Body of pancreas (tissue), 4 donors: ENCODE measurements at regions not wholly inside any gene's neighbourhood (a gene's known extent, or its start where the extent isn't known, plus 50 kb on each side); places are given as distances from the start of the nearest gene placed in this dataset.

ENCODE experiments used
- ATAC-seq: fragments of 150-250 bp; one replicate; pipeline ENCODE4 v1.9.1; 2016
- DNase-seq, 4 donors: peaks; one replicate each; pipeline ENCODE4 v3.0.0-alpha.2; 2019
- H3K27ac ChIP-seq, 4 donors: fragments of 200-600 bp; sonication (generic); 1 replicate in 3 of 4; 2 replicates in 1 of 4; pipeline versions ENCODE4 v1.5.1 to v1.6.1; 2016 to 2019; ENCODE audit warnings: mild to moderate bottlenecking in 1 of 4, mixed read lengths in 1 of 4, moderate library complexity in 1 of 4
- H3K27me3 ChIP-seq, 2 donors: fragments of 200-600 bp; sonication (generic); one replicate each; pipeline ENCODE4 v1.6.0; 2016; ENCODE audit warnings: mild to moderate bottlenecking in 1 of 2
- H3K36me3 ChIP-seq, 2 donors: fragments of 200-600 bp; sonication (generic); replicated peaks in 1 of 2; 2 replicates each; pipeline ENCODE4 v1.5.1; 2016; ENCODE audit warnings: low read depth in 2 of 2; ENCODE audit not compliant: insufficient read depth in 1 of 2
- H3K4me1 ChIP-seq: fragments of 200-600 bp; sonication (generic); one replicate; pipeline ENCODE4 v1.6.0; 2016
- H3K4me3 ChIP-seq, 2 donors: fragments of 200-600 bp; sonication (generic); 1 replicate in 1 of 2; 2 replicates in 1 of 2; pipeline ENCODE4 v1.5.1; 2016 to 2019
- H3K9me3 ChIP-seq, 3 donors: fragments of 200-600 bp; sonication (generic); 1 replicate in 2 of 3; 2 replicates in 1 of 3; pipeline ENCODE4 v1.5.1; 2016
- CTCF ChIP-seq, 7 experiments: fragments of 450-650 bp in 4 of 7; fragments of 200-600 bp in 3 of 7; sonication (generic) in 3 of 7; IDR thresholded peaks; one replicate each; pipeline ENCODE4 v1.5.1; 2016 to 2019; ENCODE audit warnings: antibody characterized with exemption in 7 of 7
- POLR2A ChIP-seq, 3 donors: fragments of 450-650 bp; IDR thresholded peaks; one replicate each; pipeline ENCODE4 v1.6.1; 2016; ENCODE audit warnings: antibody characterized with exemption in 3 of 3, mild to moderate bottlenecking in 2 of 3
- WGBS, 2 donors: methylation state at CpG; one replicate each; pipeline ENCODE4 v1.1.5; 2017; 5-methylcytosine and 5-hydroxymethylcytosine counted together
- intact Hi-C: fragments of 100-400 bp; cut with DNase I; formaldehyde crosslinking; loops from one replicate; pipeline ENCODE4 v1.15.1; 2023

GRCh38 chr5:143890487-143890886 is 78.5 kb downstream of the HMHB1 start:
- Histone ChIP-seq H3K4me1 (no peaks in the 10 kb centered on the region), H3K9me3 (no peaks in the 10 kb centered on the region), H3K36me3 (no peaks in the 10 kb centered on the region), H3K27me3 (no peaks in the 10 kb centered on the region), H3K27ac (no peak overlapping the region), H3K4me3 (no peak overlapping the region)
- DNase-seq: no peak
- intact Hi-C loops: no loop called here
- WGBS, 2 donors: 49 to 67% methylated on average over 3 of the region's 3 CpGs
- TF ChIP-seq POLR2A (IDR thresholded peaks at IDR 0.05): no peak
- no peak for TF ChIP-seq CTCF (IDR thresholded peaks at IDR 0.05)
- ATAC-seq: no peak

GRCh38 chr5:143892271-143892670 is 80.3 kb downstream of the HMHB1 start:
- Histone ChIP-seq H3K9me3 (no peaks in the 10 kb centered on the region), H3K27me3 (no peaks in the 10 kb centered on the region), H3K4me1 (no peaks in the 10 kb centered on the region), H3K4me3 (no peak overlapping the region), H3K36me3 (no peaks in the 10 kb centered on the region), H3K27ac (no peak overlapping the region)
- DNase-seq (no peak), ATAC-seq (no peak)
- TF ChIP-seq POLR2A (IDR thresholded peaks at IDR 0.05) (no peak), CTCF (IDR thresholded peaks at IDR 0.05) (no peak)
- 57 to 62% methylated on average over 1 of the region's 1 CpG for WGBS, 2 donors
- intact Hi-C loops: no loop called here

GRCh38 chr5:143892908-143893307 is 80.9 kb downstream of the HMHB1 start:
- no peak for ATAC-seq
- Histone ChIP-seq H3K4me3 (no peak overlapping the region), H3K27ac (no peak overlapping the region), H3K36me3 (no peaks in the 10 kb centered on the region), H3K9me3 (no peaks in the 10 kb centered on the region), H3K4me1 (no peaks in the 10 kb centered on the region), H3K27me3 (no peaks in the 10 kb centered on the region)
- TF ChIP-seq POLR2A (IDR thresholded peaks at IDR 0.05) (no peak), CTCF (IDR thresholded peaks at IDR 0.05) (no peak)
- no peak for DNase-seq
- 73 to 83% methylated on average over 2 of the region's 2 CpGs for WGBS, 2 donors
- intact Hi-C loops: no loop called here

- H3K4me1 ChIP-seq: no peaks in the 10 kb centered on the region
Observed at GRCh38 chr5:143893638-143894037, 81.7 kb downstream of the HMHB1 start.

More at GRCh38 chr5:143893638-143894037, 81.7 kb downstream of the HMHB1 start:
- DNase-seq: no peak
- WGBS, 2 donors: 72 to 74% methylated on average over 2 of the region's 2 CpGs
- Histone ChIP-seq H3K4me3 (no peak overlapping the region), H3K27me3 (no peaks in the 10 kb centered on the region), H3K9me3 (no peaks in the 10 kb centered on the region), H3K27ac (no peak overlapping the region), H3K36me3 (no peaks in the 10 kb centered on the region)
- TF ChIP-seq CTCF (IDR thresholded peaks at IDR 0.05): no peak
- no peak for TF ChIP-seq POLR2A (IDR thresholded peaks at IDR 0.05)
- no peak for ATAC-seq
- intact Hi-C loops: no loop called here
